HG03442 (cell line): ENCODE measurements at regions not wholly inside any gene's neighbourhood (a gene's known extent, or its start where the extent isn't known, plus 50 kb on each side); places are given as distances from the start of the nearest gene placed in this dataset.
"Not testable (repeated sequence)": the region's sequence is repeated elsewhere in the genome, so short reads cannot be mapped to it uniquely, and the experiment has no call there.

Experiments
- ATAC-seq: cut with Tn5 transposase; IDR thresholded peaks from one replicate; pipeline ENCODE4 v1.9.1; 2021; ENCODE audit warnings: mild to moderate bottlenecking, moderate library complexity; ENCODE audit not compliant: unreplicated experiment

- no peak for ATAC-seq
These were observed 148.5 kb downstream of the TXNL1 start for GRCh38 chr18:56489893-56490292.

GRCh38 chr18:56488739-56489138 is 149.7 kb downstream of the TXNL1 start:
- ATAC-seq: no peak

GRCh38 chr18:56487801-56488200 is 150.6 kb downstream of the TXNL1 start:
- ATAC-seq: no peak

GRCh38 chr18:56483386-56483785 is 155.0 kb downstream of the TXNL1 start:
- no peak for ATAC-seq

- ATAC-seq: not testable (repeated sequence)
These were observed 155.6 kb downstream of the TXNL1 start for GRCh38 chr18:56482813-56483212.

DNA sequence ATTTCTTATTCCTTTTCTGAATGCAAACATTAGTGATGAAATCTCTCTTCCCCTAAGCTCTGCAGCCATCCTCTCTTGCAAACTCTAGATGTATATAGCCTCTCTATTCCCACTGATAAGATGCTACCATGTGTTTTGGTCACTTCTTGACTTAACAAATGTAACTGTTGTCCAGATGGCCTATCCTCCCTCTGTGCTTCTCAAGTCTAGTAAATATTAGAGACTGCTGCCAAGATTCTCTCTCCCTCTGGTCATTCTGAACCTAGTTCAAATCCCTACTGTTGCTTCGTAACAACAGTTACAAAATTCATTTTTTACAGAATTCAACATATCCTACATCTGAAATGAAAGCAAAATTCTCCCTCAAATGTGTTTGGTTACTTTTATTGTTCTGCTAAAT is 156.6 kb downstream of the TXNL1 start:
- no peak for ATAC-seq

DNA sequence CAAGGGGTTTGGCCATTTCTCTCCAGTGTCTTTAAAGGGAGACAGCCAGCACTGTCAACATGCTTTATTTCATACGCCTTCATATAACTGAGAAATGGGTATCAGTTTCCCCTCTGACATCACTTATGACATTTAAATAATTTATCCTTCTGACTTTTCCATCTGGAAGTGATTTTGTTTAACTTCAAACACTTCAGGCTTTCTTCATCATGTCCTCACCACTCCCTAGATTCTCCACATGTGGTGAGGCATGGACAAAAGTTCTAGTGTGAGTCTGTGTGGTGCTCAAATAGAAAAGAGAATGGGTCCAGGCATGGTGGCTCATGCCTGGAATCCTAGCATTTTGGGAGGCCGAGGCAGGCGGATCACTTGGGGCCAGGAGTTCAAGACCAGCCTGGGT is 158.6 kb downstream of the TXNL1 start:
- no peak for ATAC-seq

GRCh38 chr18:56475250-56475649 is 163.1 kb downstream of the TXNL1 start:
- no peak for ATAC-seq

DNA sequence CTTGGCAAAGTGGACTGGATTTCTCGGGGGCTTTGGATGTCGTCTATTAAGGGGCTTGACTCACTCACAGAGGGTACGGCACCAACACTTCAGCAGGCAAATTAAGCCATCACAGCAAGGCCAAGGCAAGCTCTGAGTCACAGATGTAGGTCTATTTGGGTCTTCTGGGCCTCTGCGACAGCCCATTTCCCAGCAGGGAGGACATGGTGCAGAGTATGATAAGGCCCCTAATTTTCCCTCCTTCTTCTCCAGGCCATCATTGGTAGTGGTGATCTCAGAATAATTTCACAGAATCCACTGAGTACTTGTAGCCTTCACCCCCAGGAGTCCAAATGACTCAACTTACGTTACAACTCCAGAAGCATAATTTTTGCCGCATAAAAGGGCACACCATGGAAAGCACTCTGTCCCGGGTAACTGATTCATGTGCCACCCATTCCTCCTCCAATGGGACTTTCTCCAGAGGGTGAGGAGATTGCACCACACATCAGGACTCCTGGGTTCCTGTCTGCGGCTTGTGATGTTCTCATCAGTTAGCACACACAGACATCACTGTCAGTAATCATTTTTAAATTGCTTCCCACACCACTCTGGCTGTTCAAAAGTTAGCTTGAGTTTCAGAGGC is 164.9 kb downstream of the TXNL1 start:
- no peak for ATAC-seq

DNA sequence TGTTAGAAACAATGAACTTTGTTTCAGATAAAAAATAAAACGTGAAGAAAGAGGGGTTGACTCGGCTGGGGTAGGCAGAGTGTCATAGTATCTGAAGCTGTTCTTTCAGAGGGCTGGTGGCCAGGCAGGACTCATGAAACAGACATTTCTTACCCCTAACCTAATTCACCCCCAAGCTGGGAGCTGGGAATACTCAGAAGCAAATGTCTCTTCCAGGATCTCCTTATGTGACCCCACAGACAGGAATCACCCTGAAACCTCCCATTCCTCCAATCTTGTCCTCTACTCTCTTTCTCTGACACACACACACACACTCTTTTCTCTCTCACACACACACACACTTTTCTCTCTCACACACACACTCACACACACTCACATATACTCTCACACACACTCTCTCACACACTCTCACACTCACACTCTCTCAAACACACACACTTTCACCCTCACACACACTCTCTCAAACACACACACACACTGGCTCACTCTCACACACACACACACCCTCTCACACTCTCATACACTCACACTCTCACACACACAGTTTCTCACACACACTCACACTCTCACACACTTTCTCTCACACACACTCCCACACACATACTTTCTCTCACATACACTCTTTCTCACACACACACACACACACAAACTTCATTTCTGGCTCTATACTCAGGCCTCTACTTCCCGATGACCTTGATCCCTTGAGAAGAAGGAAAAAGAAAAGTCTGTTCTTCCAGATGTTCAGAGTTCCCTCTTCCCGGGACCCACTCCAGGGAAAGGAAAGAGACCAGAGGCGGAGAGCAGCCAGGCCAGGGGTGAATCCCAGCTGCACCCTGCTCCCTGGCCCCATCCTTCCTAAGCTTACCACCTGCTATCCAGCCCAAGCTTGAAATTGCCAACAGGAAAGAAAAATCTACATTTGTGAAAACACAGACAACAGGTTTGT is 167.7 kb downstream of the TXNL1 start:
- ATAC-seq: no peak

DNA sequence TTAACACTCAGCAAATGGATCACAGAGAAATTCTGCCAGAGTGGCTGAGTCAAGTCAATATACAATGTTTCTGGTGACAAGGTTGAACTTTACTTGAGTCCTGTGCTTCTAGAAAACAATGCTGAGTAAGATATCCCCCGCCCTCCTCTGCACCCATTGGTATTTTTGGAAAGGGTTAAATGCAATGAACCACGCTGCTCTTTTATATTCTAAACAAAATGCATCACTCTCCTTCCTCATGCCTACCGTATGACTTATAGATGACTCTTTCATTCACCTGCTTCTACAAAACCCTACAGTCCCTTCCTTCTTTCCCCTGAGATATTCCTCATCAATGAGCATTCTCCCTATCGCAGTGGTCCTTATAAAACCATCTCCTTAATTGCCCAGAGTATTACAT is 168.8 kb downstream of the TXNL1 start:
- ATAC-seq: no peak

DNA sequence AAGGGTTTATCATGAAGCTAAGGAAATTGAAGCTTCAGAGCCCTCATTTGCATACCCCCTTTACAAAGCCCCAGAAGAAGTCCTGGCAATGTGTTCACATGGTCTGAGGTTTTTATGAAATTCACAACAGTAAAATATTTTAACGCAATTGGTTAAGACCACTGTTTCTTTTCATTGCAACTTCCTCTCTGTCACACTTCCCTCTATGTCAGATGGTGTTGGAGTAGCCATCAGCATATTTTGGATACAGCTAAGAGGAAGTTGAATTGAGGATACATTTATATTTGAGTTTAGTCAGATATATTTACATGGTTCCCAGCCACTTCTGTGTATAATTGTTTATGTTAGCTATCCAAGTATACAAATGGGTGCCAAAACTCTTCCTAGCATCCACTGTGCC is 170.0 kb downstream of the TXNL1 start:
- ATAC-seq: no peak

DNA sequence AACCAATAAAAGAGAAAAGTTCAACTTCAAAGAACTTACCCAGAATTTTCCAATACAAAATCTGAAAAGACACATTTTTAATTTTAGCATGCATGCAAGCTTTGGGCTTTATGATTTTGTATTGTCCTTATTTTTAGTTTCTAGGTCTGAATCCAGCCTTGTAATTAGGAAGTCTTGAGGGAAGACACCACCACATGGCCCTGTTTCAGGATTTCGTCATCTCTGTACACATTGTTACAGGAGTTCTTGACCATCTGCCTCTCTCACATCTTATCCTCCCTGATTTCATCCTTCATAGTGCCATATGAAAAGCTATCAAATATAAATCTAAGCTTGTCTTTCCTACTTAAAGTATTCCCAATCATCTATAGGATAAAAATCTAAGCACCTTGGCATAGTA is 176.1 kb downstream of the TXNL1 start:
- ATAC-seq: no peak

- no peak for ATAC-seq
These were observed 177.2 kb downstream of the TXNL1 start for GRCh38 chr18:56461151-56461550.

- ATAC-seq: no peak
These were observed 177.8 kb downstream of the TXNL1 start for GRCh38 chr18:56460581-56460980.

- ATAC-seq: no peak
These were observed 179.4 kb downstream of the TXNL1 start for GRCh38 chr18:56458770-56459712.

DNA sequence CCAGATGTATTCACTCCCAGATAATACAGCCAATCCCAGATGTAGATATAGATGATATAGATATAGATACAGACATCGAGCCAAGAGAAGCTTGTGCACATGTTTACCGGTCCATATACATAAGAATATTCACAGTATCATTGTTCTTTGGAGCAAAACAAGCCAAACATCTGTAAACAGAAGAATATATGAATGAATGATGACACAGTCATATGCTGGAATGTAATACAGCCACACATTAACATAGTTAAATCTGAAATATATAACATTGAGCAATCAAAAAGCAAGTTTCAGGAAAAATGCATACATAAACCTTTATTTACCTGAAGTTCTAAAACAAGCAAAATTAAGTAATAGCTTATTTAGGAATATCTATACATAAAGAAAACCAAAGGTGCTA is 182.5 kb downstream of the TXNL1 start:
- ATAC-seq: no peak

GRCh38 chr18:56455141-56455540 is 183.3 kb downstream of the TXNL1 start:
- no peak for ATAC-seq

DNA sequence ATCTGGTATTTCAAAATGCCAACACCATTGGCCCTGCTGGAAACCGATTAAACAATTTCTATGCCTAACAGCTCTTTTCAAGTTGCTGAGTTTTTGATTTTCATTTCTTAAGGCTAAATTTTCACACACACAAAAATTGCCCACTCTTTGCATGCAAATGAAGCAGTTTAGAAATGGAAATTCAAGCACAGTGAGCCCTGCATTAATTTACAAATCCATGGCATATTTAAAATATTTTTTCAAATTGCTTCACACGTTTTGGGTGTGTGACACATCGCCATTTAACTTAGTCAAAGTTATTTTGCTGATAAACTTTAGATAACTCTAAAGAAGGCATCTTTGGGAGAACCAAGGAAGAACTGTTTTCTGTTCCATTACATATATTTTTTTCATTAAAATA is 184.8 kb downstream of the TXNL1 start:
- ATAC-seq: no peak

DNA sequence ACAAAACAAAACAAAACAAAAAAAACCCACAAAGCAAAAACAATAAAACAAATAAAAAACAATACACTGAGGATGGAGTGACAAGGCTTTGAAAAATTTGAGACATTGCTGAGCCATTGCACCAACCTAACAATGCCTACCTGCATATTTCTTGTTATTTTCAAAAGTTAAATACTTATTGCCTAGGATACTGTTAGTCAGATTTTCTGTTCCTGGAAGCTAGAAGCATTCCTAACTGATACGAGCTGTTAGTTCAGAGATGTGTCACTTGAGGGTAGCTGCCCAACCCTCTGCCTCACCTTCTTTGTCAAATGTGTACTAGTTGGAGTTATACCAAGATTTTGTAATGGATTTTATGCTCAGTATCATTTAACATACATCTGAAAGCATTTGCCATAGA is 187.2 kb downstream of the TXNL1 start:
- ATAC-seq: no peak

- ATAC-seq: no peak
These were observed 189.6 kb downstream of the TXNL1 start for GRCh38 chr18:56448751-56449150.
